ENCODE measurements at regions not wholly inside any gene's neighbourhood (a gene's known extent, or its start where the extent isn't known, plus 50 kb on each side); places are given as distances from the start of the nearest gene placed in this dataset.

GRCh38 chr13:99823961-99824360 lies 147.6 kb downstream of the ZIC5 start:
- Histone ChIP-seq H2AFZ (ENCODE audit: low read length) (no peak overlapping the region), H3F3A (ENCODE audit: low read depth) (no peaks in the 10 kb centered on the region), H3K9ac (ENCODE audit: low read depth, low read length, poor library complexity, severe bottlenecking) (no peak overlapping the region), H3K4me2 (ENCODE audit: low read depth, low read length, poor library complexity, severe bottlenecking) (no peak overlapping the region), H3K4me1 (ENCODE audit: insufficient read depth, low read length, poor library complexity, severe bottlenecking) (no peaks in the 10 kb centered on the region), H3K4me3 (ENCODE audit: low read length, poor library complexity, severe bottlenecking) (no peak overlapping the region), H3K27me3 (ENCODE audit: insufficient read depth, low read length, poor library complexity, severe bottlenecking) (no peaks in the 10 kb centered on the region), H3K79me2 (ENCODE audit: insufficient read depth, low read length) (no peaks in the 10 kb centered on the region), H3K9me2 (replicated peaks; ENCODE audit: low read depth, low read length) (no peaks in the 10 kb centered on the region), H3K36me3 (ENCODE audit: insufficient read depth, low read length) (no peaks in the 10 kb centered on the region), H3K9me3 (ENCODE audit: insufficient read depth, low read depth, low read length) (no peaks in the 10 kb centered on the region), H4K20me1 (ENCODE audit: insufficient read depth, low read length, poor library complexity, severe bottlenecking) (no peaks in the 10 kb centered on the region)
- TF ChIP-seq CTCF (conservative IDR thresholded peaks at IDR 0.05; ENCODE audit: low read length) (no peak), EZH2phosphoT487 (IDR thresholded peaks at IDR 0.05; ENCODE audit: borderline replicate concordance) (no peak)

GRCh38 chr13:99822820-99823219 lies 148.7 kb downstream of the ZIC5 start:
- peaks cover 4% of the 10 kb centered on the region for H3K4me1 ChIP-seq (ENCODE audit: insufficient read depth, low read length, poor library complexity, severe bottlenecking)
- H3K9me3 ChIP-seq (ENCODE audit: insufficient read depth, low read depth, low read length) = no peaks in the 10 kb centered on the region
- H3K9me2 ChIP-seq (replicated peaks; ENCODE audit: low read depth, low read length) = no peaks in the 10 kb centered on the region
- H3K4me3 ChIP-seq (ENCODE audit: low read length, poor library complexity, severe bottlenecking) = no peak overlapping the region
- H3F3A ChIP-seq (ENCODE audit: low read depth) = no peaks in the 10 kb centered on the region
- no peaks in the 10 kb centered on the region for H3K36me3 ChIP-seq (ENCODE audit: insufficient read depth, low read length)
- no peaks in the 10 kb centered on the region for H3K79me2 ChIP-seq (ENCODE audit: insufficient read depth, low read length)
- no peaks in the 10 kb centered on the region for H4K20me1 ChIP-seq (ENCODE audit: insufficient read depth, low read length, poor library complexity, severe bottlenecking)
- no peak for TF ChIP-seq EZH2phosphoT487 (IDR thresholded peaks at IDR 0.05; ENCODE audit: borderline replicate concordance)
- no peak for TF ChIP-seq CTCF (conservative IDR thresholded peaks at IDR 0.05; ENCODE audit: low read length)
- H2AFZ ChIP-seq (ENCODE audit: low read length) = no peak overlapping the region
- H3K9ac ChIP-seq (ENCODE audit: low read depth, low read length, poor library complexity, severe bottlenecking) = no peak overlapping the region
- no peak overlapping the region for H3K4me2 ChIP-seq (ENCODE audit: low read depth, low read length, poor library complexity, severe bottlenecking)
- H3K27me3 ChIP-seq (ENCODE audit: insufficient read depth, low read length, poor library complexity, severe bottlenecking) = no peaks in the 10 kb centered on the region

- no peaks in the 10 kb centered on the region for H3K9me2 ChIP-seq (replicated peaks; ENCODE audit: low read depth, low read length)
- no peaks in the 10 kb centered on the region for H3K9me3 ChIP-seq (ENCODE audit: insufficient read depth, low read depth, low read length)
- no peaks in the 10 kb centered on the region for H3K36me3 ChIP-seq (ENCODE audit: insufficient read depth, low read length)
- peaks cover 4% of the 10 kb centered on the region for H3K4me1 ChIP-seq (ENCODE audit: insufficient read depth, low read length, poor library complexity, severe bottlenecking)
- no peak overlapping the region for H3K4me2 ChIP-seq (ENCODE audit: low read depth, low read length, poor library complexity, severe bottlenecking)
- H3K79me2 ChIP-seq (ENCODE audit: insufficient read depth, low read length) = no peaks in the 10 kb centered on the region
- H4K20me1 ChIP-seq (ENCODE audit: insufficient read depth, low read length, poor library complexity, severe bottlenecking) = no peaks in the 10 kb centered on the region
- H3K9ac ChIP-seq (ENCODE audit: low read depth, low read length, poor library complexity, severe bottlenecking) = no peak overlapping the region
- H3K4me3 ChIP-seq (ENCODE audit: low read length, poor library complexity, severe bottlenecking) = no peak overlapping the region
- no peak overlapping the region for H2AFZ ChIP-seq (ENCODE audit: low read length)
- H3F3A ChIP-seq (ENCODE audit: low read depth) = no peaks in the 10 kb centered on the region
- no peaks in the 10 kb centered on the region for H3K27me3 ChIP-seq (ENCODE audit: insufficient read depth, low read length, poor library complexity, severe bottlenecking)
- TF ChIP-seq CTCF (conservative IDR thresholded peaks at IDR 0.05; ENCODE audit: low read length) = no peak
- no peak for TF ChIP-seq EZH2phosphoT487 (IDR thresholded peaks at IDR 0.05; ENCODE audit: borderline replicate concordance)
Observed at GRCh38 chr13:99821741-99822140, 149.8 kb downstream of the ZIC5 start.

Data from Loucy (cell line).